ENCODE measurements at regions not wholly inside any gene's neighbourhood (a gene's known extent, or its start where the extent isn't known, plus 50 kb on each side); places are given as distances from the start of the nearest gene placed in this dataset.

GRCh38 chr18:10113121-10114022 is 199.6 kb downstream of the VAPA start:
- no peak for DNase-seq (ENCODE audit: low read depth in 2 of 3, low spot score in 2 of 3)

- DNase-seq (ENCODE audit: low read depth in 2 of 3, low spot score in 2 of 3), result no peak
Measured at GRCh38 chr18:10114717-10115463, 201.1 kb downstream of the VAPA start.

DNA sequence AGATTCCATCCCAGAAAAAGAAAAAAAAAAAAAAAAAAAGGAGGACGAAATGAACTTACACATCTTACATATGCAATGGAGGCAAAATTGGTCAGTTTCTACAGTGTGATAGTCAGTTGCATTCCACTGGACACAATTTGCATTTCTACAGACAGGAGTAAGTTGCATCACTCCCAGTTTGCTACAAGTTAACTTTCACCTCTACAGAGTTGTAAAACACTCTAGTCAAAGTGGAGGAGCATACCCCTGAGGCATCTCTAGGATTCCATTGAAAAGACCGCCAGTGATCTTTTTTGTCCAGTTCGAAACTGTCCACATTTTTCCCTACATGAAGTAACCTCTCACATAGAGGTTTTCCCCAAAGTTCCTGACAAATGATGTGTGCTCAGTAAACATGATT is 202.8 kb downstream of the VAPA start:
- DNase-seq (ENCODE audit: low read depth in 2 of 3, low spot score in 2 of 3), result no peak

DNA sequence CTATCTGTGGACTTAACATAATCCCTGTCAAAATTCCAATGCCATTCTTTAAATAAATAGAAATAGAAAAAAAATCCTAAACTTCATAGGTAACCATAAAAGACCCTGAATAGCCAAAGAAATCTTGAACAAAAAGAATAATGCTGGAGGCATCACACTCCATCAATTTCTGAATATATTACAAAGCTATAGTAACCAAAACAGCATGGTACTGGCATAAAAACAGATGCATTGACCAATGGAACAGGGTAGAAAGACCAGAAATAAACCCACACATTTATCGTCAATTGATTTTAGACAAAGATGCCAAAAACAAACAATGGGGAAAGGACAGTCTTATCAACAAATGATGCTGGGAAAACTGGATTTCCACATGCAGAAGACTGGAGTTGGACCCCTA is 205.7 kb downstream of the VAPA start:
- no peak for DNase-seq (ENCODE audit: low read depth in 2 of 3, low spot score in 2 of 3)

DNA sequence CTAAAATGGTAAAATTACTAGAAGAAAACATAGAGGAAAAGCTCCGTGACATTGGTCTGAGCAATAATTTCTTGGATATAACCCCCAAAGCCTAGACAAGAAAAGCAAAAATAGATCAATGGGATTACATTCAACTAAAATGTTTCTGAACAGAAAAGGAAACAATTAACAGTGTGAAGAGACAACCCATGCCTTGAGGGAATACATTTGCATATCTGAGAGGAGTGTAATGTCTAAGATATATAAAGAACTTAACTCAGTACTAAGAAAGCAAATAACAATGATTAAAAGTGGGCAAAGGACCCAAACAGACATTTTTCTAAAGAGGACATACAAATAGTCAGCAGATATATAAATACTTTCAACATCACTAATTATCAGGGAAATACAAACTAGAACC is 206.2 kb downstream of the VAPA start:
- no peak for DNase-seq (ENCODE audit: low read depth in 2 of 3, low spot score in 2 of 3)

DNA sequence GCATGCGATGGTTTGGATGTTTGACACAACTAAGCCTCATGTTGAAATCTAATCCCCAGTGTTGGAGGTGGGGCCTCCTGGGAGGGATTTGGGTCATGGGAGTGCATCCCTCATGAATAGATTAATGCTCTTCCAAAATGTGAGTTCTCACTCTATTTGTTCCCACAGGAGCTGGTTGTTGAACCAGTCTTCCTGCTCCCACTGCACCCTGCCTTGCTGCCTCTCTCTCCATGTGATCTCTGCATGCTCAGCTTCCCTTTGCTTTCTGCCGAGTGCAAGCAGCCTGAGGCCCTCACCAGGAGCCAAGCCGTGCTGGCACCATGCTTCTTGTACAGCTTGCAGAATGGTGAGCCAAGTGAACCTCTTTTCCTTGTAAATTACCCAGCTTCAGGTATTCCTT is 206.8 kb downstream of the VAPA start:
- DNase-seq (ENCODE audit: low read depth in 2 of 3, low spot score in 2 of 3), result no peak

DNA sequence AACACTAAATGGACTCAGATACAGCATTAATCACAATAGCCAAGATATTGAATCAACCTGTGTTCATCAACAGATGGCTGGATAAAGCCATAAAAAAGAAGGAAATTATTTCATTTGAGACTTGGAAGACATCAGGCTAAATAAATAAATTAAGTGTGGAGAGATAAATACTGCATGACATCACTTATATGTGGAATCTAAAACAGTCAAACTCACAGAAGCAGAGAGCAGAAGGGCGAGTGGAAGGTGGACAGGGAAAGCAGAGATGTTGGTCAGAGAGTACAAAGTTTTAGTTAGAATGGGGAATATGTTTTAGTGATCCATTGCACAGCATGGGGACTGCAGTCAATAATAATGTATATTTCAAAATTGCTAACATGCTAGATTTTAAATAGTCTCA is 207.2 kb downstream of the VAPA start:
- DNase-seq (ENCODE audit: low read depth in 2 of 3, low spot score in 2 of 3), result no peak

DNA sequence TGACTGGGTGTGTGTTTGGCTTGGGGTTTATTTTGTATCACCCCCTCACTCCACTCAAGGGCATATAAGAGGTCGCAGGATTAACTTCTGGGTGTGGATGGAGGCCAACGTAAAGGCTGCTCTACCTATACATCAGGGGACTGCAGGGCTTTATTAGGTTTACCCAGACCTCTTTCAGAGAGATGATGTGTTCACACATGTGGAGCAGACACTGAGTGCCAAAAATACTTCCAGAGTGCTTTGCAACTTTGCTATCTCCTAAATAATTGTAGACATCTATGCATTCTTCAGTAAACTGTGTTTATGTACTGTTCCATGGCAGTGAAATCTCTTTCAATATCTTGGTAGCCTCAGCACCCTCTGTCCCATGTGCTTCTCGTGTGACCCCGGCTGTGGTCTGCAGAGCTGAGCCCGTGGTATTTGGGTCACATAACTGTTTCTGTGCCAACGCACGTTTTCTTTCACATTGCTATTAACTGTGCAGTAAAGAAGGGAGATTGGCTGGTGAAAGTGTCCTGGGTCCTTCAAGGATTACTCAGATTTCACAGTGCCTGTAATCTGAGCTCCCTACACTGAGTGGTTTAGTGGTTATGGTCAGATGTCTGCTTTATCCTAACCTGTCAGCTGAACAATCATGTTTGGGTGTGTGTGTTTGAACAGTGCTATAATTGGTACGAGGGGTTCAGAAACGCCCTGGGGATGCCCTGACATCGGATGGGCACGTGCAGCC is 208.1 kb downstream of the VAPA start:
- DNase-seq (ENCODE audit: low read depth in 2 of 3, low spot score in 2 of 3), result no peak

DNA sequence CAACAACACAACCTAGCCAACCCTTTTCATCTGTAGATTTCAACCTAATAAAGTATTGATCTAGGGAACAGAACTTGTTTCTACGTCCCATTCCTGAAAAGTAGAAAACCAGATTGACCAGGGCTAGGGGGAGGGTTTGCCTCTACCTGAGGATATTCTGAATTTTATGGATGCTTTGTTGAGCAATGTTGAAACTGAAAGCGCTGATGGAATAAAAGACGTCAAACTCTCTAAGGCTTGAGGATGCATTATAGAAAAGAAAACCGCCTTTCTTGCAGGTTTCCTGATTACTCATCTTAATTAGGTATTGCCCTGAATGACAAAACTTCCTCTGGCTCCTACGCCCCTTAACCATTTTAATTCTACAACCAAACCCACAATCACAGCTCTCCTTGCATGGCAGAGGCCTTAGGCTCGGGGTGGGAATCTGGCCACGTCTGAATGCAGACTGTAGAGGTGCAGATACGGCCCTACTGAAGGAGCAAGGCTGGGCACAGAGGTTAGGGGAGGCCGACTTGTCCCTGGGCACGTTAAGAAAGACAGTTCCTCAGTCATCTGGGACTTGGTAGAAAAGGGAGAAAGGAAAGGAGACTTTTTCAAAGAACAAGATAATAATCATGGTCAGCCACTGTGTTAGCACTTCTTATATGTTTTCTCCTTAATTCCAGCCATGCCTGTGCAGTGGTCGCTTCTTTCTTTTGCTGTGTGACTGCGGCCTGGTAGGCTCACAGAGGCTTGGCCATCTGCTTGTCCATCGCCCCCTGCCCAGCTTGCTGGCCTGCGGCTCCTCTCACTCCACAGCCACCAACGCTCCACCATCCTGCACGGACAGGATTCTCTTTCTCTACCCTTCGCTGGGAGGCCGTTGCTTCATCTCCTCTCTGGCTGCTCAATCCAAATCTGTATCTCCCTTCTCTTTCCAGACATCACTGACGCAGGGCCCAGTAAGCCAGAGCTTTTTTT is 209.5 kb downstream of the VAPA start:
- no peak for DNase-seq (ENCODE audit: low read depth in 2 of 3, low spot score in 2 of 3)

DNA sequence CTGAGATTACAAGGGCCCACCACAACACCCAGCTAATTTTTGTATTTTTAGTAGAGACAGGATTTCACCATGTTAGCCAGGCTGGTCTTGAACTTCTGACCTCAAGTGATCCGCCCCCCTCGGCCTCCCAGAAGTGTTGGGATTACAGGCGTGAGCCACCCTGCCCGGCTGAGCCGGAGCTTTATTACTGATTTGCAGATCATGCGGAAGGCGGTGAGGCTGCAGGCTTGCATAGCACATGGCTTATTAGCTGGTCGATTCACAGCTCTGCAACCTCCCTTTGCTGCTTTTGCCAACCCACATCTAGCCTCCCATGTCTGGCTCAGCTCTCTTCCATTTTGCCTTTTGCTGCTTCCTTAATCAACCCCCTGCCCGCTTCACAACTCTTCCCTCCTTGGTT is 210.3 kb downstream of the VAPA start:
- DNase-seq (ENCODE audit: low read depth in 2 of 3, low spot score in 2 of 3), result no peak

DNA sequence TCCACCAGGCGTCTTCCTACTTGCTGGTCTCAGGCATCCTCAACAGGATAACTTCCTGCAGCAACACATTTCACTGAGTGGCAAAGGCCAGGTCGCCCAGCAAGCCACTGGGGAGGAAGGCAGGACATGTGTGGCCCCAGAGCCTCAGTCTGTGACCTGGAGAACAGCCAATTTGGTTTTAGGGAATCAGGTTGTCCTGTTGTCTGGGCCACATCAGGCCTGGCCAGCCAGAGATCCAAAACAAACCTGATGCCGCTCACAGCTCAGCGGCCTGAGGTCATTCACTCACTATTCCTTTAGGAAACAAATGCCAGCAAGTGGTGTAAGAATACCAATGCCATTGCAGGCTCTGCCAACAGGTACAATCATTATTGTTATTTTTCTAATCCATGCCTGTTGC is 210.7 kb downstream of the VAPA start:
- DNase-seq (ENCODE audit: low read depth in 2 of 3, low spot score in 2 of 3), result no peak

GRCh38 chr18:10124967-10125366 is 211.2 kb downstream of the VAPA start:
- DNase-seq (ENCODE audit: low read depth in 2 of 3, low spot score in 2 of 3), result no peak

DNA sequence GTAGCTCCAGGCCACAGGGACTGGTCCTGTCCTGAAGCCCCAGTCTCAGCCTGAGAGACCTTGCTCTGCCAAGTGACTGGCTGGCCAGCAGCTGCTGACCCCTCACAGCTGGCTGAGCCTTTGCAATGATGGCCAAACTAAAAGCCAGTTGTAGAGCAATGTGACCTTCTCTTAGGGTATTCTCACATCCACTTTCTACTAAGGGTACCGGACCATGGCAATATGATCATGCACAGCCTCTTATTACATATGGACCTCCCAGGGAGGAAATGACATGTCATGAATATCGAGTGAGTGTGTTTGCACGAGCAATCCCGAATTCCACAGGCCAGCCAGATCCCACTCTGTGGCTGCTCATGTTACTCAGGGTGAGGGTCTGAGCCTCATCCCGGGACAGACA is 213.9 kb downstream of the VAPA start:
- DNase-seq (ENCODE audit: low read depth in 2 of 3, low spot score in 2 of 3), result no peak

GRCh38 chr18:10128921-10129501 is 215.2 kb downstream of the VAPA start:
- DNase-seq (ENCODE audit: low read depth in 2 of 3, low spot score in 2 of 3), result no peak

- no peak for DNase-seq (ENCODE audit: low read depth in 2 of 3, low spot score in 2 of 3)
Measured at GRCh38 chr18:10130606-10131005, 216.8 kb downstream of the VAPA start.

DNA sequence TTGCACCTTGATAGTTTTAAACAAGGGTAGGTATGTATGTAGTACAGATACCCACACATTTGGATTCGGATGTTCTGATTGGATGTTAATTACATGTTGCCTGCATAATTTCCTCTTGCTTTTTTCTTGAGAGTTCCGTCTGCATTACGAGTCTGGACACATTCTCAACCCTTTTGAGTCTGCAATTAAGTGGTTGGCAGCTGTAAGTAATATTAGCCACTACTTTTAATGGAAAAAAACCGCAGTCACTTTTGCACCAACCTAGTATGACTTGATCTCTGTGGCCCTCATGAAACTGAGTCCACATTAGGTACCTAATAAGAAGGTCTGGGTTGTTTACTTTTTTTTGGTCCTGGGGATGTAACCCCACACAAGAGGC is 217.3 kb downstream of the VAPA start:
- no peak for DNase-seq (ENCODE audit: low read depth in 2 of 3, low spot score in 2 of 3)

DNA sequence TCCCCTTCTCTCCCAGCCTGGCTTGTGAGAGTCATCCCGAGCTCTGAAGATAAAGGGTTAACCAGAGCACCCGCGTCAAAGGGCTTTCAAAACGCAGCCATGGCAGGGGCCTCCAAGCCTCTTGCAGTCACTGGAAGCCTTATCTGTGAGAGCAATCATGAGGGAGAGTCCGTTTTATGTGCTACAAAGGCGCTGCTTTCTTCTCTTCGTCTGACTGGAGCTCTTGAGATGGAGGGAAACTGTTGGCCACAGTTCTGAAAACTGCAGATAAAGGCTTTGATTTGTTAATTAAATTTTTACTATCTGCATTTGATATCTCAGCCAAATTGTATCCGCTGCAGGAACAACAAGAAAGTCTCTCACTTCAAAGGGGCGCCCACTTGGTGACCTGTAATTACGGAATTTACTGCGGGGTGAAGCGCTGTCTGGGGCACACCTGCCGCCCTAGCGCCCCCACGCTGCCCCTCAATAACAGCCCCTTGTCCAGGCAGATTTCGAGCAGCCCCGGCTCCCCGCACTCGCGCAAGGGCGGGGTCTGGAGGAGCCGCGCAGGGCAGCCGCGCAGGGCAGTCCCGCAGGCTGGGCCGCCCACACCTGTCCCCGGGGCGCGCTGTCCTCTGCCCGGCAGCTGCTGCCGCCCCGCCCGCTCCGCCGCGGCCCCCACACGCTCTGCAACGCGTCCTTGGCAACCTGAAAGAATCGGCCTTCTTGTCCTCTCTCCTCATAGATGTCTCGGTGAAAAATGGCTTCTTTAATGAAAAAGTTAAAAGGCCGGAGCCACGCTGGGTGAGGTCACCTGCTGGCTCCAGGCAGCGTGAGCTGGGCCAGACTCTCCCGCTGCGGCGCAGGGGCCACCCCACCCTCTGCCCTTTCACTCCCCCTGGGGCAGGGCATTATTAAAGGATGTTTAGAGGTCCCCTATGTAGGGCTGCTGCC is 217.9 kb downstream of the VAPA start:
- peak in 2 of 3 donors; percentile 4 to 9 for DNase-seq (ENCODE audit: low read depth in 2 of 3, low spot score in 2 of 3)

DNA sequence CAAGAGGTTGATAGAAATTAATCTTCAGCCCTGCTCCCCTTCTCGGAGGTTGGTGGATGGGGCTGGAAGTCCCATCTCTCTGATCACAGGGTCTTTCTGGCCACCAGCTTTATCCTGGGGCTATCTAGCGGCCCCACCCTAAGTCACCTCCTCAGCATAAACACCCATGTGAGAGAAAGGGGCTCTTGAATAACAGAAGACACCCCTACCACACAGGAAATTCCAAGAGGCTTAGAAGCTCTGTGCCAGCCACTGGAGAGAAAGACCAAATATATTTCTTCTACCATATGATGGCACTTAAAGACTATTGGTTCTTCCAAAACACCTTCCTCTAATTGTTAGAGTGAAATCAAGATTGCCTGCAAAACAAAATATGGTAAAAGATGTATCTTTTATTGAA is 219.7 kb downstream of the VAPA start:
- no peak for DNase-seq (ENCODE audit: low read depth in 2 of 3, low spot score in 2 of 3)

GRCh38 chr18:10134204-10134603 is 220.4 kb downstream of the VAPA start:
- no peak for DNase-seq (ENCODE audit: low read depth in 2 of 3, low spot score in 2 of 3)
